ENCODE measurements at regions not wholly inside any gene's neighbourhood (a gene's known extent, or its start where the extent isn't known, plus 50 kb on each side); places are given as distances from the start of the nearest gene placed in this dataset.

GRCh38 chr14:65805113-65805473 lies 392.6 kb downstream of the FUT8 start:
- Histone ChIP-seq H3K9me3 (ENCODE audit: control insufficient read depth, low read length) (peaks cover 40% of the 10 kb centered on the region), H3K27me3 (ENCODE audit: control insufficient read depth, insufficient read depth, low read length, poor library complexity, severe bottlenecking) (no peaks in the 10 kb centered on the region)

DNA sequence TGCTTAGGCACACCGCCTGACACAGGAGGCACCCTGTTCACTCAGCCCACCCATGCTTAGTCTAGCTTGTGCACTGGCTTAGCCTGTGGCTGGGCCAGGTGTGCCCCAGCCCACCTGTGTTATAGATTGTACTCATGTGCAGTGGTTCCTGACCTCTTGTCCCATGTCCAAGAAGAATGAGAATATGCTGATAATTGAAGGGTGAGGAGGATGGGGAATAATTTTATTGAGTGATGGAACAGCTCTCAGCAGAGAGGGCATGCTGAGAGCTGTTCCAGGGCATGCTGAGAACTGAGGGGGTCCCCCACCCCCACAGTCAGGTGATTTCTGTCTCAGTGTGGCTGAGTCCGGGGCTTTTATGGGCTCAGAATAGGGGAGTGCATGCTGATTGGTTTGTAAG lies 395.9 kb downstream of the FUT8 start:
- H3K4me3 Mint-ChIP-seq = no peak overlapping the region
- H3K9me3 ChIP-seq (ENCODE audit: control insufficient read depth, low read length) = peaks cover 54% of the 10 kb centered on the region
- H3K27me3 ChIP-seq (ENCODE audit: control insufficient read depth, insufficient read depth, low read length, poor library complexity, severe bottlenecking) = no peaks in the 10 kb centered on the region
- no peak for TF ChIP-seq CTCF (conservative IDR thresholded peaks at IDR 0.05)
- no peak overlapping the region for H3K4me3 ChIP-seq (ENCODE audit: low read length)
- peaks cover 1% of the 10 kb centered on the region for H3K27me3 Mint-ChIP-seq (ENCODE audit: insufficient read depth)
- DNase-seq = no peak
- 100% methylated on average over 2 of the region's 2 CpGs; no CpG with 5 or more reads in 1 of the 2 experiments for WGBS, 2 experiments (ENCODE audit: insufficient coverage in 1 of 2, insufficient read length in 1 of 2)
- no peaks in the 10 kb centered on the region for H3K36me3 ChIP-seq (ENCODE audit: control insufficient read depth, insufficient read depth, low read length)
- H3K27ac ChIP-seq (ENCODE audit: low read depth, low read length) = no peak overlapping the region
- H3K4me1 ChIP-seq (ENCODE audit: control insufficient read depth, insufficient read depth, low read length) = peaks cover 2% of the 10 kb centered on the region
- peaks cover 11% of the 10 kb centered on the region for H3K9me3 Mint-ChIP-seq
- H3K36me3 Mint-ChIP-seq (ENCODE audit: low read depth) = no peaks in the 10 kb centered on the region
- H3K4me1 Mint-ChIP-seq = peaks cover 7% of the 10 kb centered on the region
- H3K27ac Mint-ChIP-seq = no peak overlapping the region
- H3K9ac ChIP-seq (ENCODE audit: extremely low read depth, low read length, poor library complexity, severe bottlenecking) = no peak overlapping the region

More at GRCh38 chr14:65805113-65805473, 392.6 kb downstream of the FUT8 start:
- Histone ChIP-seq H3K9ac (ENCODE audit: extremely low read depth, low read length, poor library complexity, severe bottlenecking) (no peak overlapping the region), H3K4me3 (ENCODE audit: low read length) (no peak overlapping the region), H3K4me1 (ENCODE audit: control insufficient read depth, insufficient read depth, low read length) (no peaks in the 10 kb centered on the region), H3K27ac (ENCODE audit: low read depth, low read length) (no peak overlapping the region), H3K36me3 (ENCODE audit: control insufficient read depth, insufficient read depth, low read length) (no peaks in the 10 kb centered on the region)
- no peak for DNase-seq
- H3K27me3 Mint-ChIP-seq (ENCODE audit: insufficient read depth) = peaks cover 5% of the 10 kb centered on the region
- H3K36me3 Mint-ChIP-seq (ENCODE audit: low read depth) = no peaks in the 10 kb centered on the region
- 84 to 94% methylated on average over 2 to 3 of the region's 3 CpGs for WGBS, 2 experiments (ENCODE audit: insufficient coverage in 1 of 2, insufficient read length in 1 of 2)
- no peaks in the 10 kb centered on the region for H3K9me3 Mint-ChIP-seq
- H3K27ac Mint-ChIP-seq = no peak overlapping the region
- no peak for TF ChIP-seq CTCF (conservative IDR thresholded peaks at IDR 0.05)
- no peaks in the 10 kb centered on the region for H3K4me1 Mint-ChIP-seq
- no peak overlapping the region for H3K4me3 Mint-ChIP-seq

DNA sequence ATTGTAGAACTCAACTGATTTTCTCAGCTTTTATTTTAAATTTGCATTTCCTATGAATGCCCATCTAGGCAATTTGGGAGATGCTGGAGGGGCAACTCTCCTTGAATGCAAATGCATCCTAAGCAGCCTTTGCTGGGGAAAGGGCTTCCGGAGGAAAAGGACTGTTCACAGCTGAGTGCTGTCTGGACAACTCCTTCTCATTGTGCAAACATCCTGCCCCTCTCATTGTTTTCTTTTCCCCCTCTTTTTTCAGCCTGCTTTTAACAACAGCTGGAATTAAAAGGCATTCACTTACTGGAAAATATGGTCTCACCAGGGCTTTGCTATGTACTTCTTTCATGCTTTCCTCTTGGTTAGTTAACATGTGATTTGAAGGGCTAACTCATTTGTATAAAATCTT lies 397.8 kb downstream of the FUT8 start:
- peaks cover 12% of the 10 kb centered on the region for H3K4me1 Mint-ChIP-seq
- Histone ChIP-seq H3K27ac (ENCODE audit: low read depth, low read length) (peak overlapping the region; percentile 45), H3K9me3 (ENCODE audit: control insufficient read depth, low read length) (peaks cover 66% of the 10 kb centered on the region), H3K4me1 (ENCODE audit: control insufficient read depth, insufficient read depth, low read length) (peaks cover 16% of the 10 kb centered on the region), H3K4me3 (ENCODE audit: low read length) (no peak overlapping the region), H3K9ac (ENCODE audit: extremely low read depth, low read length, poor library complexity, severe bottlenecking) (no peak overlapping the region), H3K36me3 (ENCODE audit: control insufficient read depth, insufficient read depth, low read length) (no peaks in the 10 kb centered on the region), H3K27me3 (ENCODE audit: control insufficient read depth, insufficient read depth, low read length, poor library complexity, severe bottlenecking) (no peaks in the 10 kb centered on the region)
- 94% methylated on average over 1 of the region's 1 CpG; no CpG with 5 or more reads in 1 of the 2 experiments for WGBS, 2 experiments (ENCODE audit: insufficient coverage in 1 of 2, insufficient read length in 1 of 2)
- H3K9me3 Mint-ChIP-seq = peaks cover 11% of the 10 kb centered on the region
- H3K36me3 Mint-ChIP-seq (ENCODE audit: low read depth) = no peaks in the 10 kb centered on the region
- no peak for TF ChIP-seq CTCF (conservative IDR thresholded peaks at IDR 0.05)
- no peak overlapping the region for H3K27ac Mint-ChIP-seq
- H3K27me3 Mint-ChIP-seq (ENCODE audit: insufficient read depth) = peaks cover 1% of the 10 kb centered on the region
- DNase-seq = no peak
- H3K4me3 Mint-ChIP-seq = no peak overlapping the region

Measured in endodermal cell (in vitro differentiated cells).